SK-N-SH treated with all-trans-retinoic acid at 6 μM for 48 hours (cell line): ENCODE measurements at regions not wholly inside any gene's neighbourhood (a gene's known extent, or its start where the extent isn't known, plus 50 kb on each side); places are given as distances from the start of the nearest gene placed in this dataset.

ENCODE experiments used
- ATAC-seq: fragments of 200-7000 bp; cut with Tn5 transposase; 3 replicates; pipeline ENCODE4 v1.9.1; 2020; ENCODE audit warnings: mild to moderate bottlenecking, moderate library complexity
- CSDC2 ChIP-seq: fragments of 250-450 bp; sonication (Bioruptor Pico); IDR thresholded peaks from 2 replicates; pipeline ENCODE4 v1.5.0; 2020; ENCODE audit warnings: mild to moderate bottlenecking, moderate library complexity
- ESRRG ChIP-seq: fragments of 250-450 bp; sonication (Bioruptor Pico); IDR thresholded peaks from 2 replicates; pipeline ENCODE4 v1.6.1; 2021; ENCODE audit warnings: mild to moderate bottlenecking
- GLIS3 ChIP-seq: fragments of 250-450 bp; sonication (Bioruptor Pico); IDR thresholded peaks from 2 replicates; pipeline ENCODE4 v1.5.0; 2020; ENCODE audit warnings: mild to moderate bottlenecking, moderate library complexity
- ISL1 ChIP-seq: fragments of 250-450 bp; sonication (Bioruptor Pico); IDR thresholded peaks from 2 replicates; pipeline ENCODE4 v2.1.2; 2022; ENCODE audit warnings: mild to moderate bottlenecking, moderate library complexity
- OSR1 ChIP-seq: fragments of 250-450 bp; sonication (Bioruptor Pico); IDR thresholded peaks from 2 replicates; pipeline ENCODE4 v1.8.0; 2022; ENCODE audit warnings: moderate library complexity, mild to moderate bottlenecking, inconsistent platforms
- PPARA ChIP-seq: fragments of 250-450 bp; sonication (Bioruptor Pico); IDR thresholded peaks from 2 replicates; pipeline ENCODE4 v1.5.0; 2020; ENCODE audit warnings: mild to moderate bottlenecking, borderline replicate concordance
- RARB ChIP-seq: fragments of 250-450 bp; sonication (Bioruptor Pico); IDR thresholded peaks from 2 replicates; pipeline ENCODE4 v1.8.0; 2021; ENCODE audit warnings: mild to moderate bottlenecking, moderate library complexity
- SNAI2 ChIP-seq: fragments of 250-450 bp; sonication (Bioruptor Pico); IDR thresholded peaks from 2 replicates; pipeline ENCODE4 v1.5.0; 2020; ENCODE audit warnings: mild to moderate bottlenecking, moderate library complexity
- ZC3H10 ChIP-seq: fragments of 250-450 bp; sonication (Bioruptor Pico); IDR thresholded peaks from 2 replicates; pipeline ENCODE4 v1.5.1; 2021; ENCODE audit warnings: mild to moderate bottlenecking, moderate library complexity
- ZFP3 ChIP-seq: fragments of 250-450 bp; sonication (Bioruptor Pico); IDR thresholded peaks from 2 replicates; pipeline ENCODE4 v1.5.0; 2020; ENCODE audit warnings: mild to moderate bottlenecking, moderate library complexity
- ZNF565 ChIP-seq: fragments of 450-650 bp; formaldehyde crosslinking; conservative IDR thresholded peaks from 2 replicates; pipeline ENCODE4 v1.5.0; 2020; ENCODE audit warnings: low read depth, mild to moderate bottlenecking, moderate library complexity
- ZNF8 ChIP-seq: fragments of 450-650 bp; formaldehyde crosslinking; IDR thresholded peaks from 2 replicates; pipeline ENCODE4 v1.5.0; 2020; ENCODE audit warnings: mild to moderate bottlenecking, moderate library complexity
- TF ChIP-seq, protein P1 (sequence below): fragments of 250-450 bp; sonication (Bioruptor Pico); IDR thresholded peaks from 2 replicates; pipeline ENCODE4 v1.5.0; 2020; ENCODE audit warnings: mild to moderate bottlenecking, moderate library complexity
- TF ChIP-seq, protein P2 (sequence below): fragments of 250-450 bp; sonication (Bioruptor Pico); IDR thresholded peaks from 2 replicates; pipeline ENCODE4 v1.8.0; 2020; ENCODE audit warnings: mild to moderate bottlenecking, moderate library complexity, borderline replicate concordance
- TF ChIP-seq, protein P3 (sequence below): fragments of 250-450 bp; sonication (Bioruptor Pico); IDR thresholded peaks from 2 replicates; pipeline ENCODE4 v1.8.0; 2021; ENCODE audit warnings: low read depth, mild to moderate bottlenecking, moderate library complexity, borderline replicate concordance
- TF ChIP-seq, protein P4 (sequence below): fragments of 250-450 bp; sonication (Bioruptor Pico); IDR thresholded peaks from 2 replicates; pipeline ENCODE4 v1.5.1; 2020; ENCODE audit warnings: low read depth, mild to moderate bottlenecking, moderate library complexity

DNA sequence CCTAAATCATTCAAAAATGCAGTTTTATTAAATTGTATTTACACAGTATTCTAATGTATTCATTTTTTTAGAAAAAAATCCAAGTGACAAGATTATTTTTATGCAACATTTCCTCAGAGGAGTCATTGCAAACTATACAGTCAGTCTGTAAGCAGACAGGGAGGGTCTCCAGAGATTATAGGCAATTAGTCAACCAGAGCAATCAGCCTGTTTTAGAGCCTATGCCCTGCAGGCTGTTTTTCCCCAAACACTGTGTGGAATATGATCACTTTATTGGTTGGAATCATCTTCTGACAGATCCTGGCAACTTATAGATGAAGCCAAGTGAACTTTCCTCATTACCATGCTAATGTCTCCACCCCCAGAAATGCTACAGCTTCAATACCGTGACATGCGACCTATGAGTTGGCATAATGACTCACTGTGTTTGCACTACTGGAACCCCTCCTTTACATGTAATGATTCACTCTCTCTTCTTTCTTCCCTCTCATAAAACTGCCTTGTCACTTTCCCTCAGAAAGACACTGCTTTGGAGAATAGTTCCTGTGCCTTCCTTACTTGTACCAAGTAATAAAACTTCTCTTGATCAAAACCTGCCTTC, 577.7 kb upstream of the FTMT start:
- TF ChIP-seq, protein P1, sequence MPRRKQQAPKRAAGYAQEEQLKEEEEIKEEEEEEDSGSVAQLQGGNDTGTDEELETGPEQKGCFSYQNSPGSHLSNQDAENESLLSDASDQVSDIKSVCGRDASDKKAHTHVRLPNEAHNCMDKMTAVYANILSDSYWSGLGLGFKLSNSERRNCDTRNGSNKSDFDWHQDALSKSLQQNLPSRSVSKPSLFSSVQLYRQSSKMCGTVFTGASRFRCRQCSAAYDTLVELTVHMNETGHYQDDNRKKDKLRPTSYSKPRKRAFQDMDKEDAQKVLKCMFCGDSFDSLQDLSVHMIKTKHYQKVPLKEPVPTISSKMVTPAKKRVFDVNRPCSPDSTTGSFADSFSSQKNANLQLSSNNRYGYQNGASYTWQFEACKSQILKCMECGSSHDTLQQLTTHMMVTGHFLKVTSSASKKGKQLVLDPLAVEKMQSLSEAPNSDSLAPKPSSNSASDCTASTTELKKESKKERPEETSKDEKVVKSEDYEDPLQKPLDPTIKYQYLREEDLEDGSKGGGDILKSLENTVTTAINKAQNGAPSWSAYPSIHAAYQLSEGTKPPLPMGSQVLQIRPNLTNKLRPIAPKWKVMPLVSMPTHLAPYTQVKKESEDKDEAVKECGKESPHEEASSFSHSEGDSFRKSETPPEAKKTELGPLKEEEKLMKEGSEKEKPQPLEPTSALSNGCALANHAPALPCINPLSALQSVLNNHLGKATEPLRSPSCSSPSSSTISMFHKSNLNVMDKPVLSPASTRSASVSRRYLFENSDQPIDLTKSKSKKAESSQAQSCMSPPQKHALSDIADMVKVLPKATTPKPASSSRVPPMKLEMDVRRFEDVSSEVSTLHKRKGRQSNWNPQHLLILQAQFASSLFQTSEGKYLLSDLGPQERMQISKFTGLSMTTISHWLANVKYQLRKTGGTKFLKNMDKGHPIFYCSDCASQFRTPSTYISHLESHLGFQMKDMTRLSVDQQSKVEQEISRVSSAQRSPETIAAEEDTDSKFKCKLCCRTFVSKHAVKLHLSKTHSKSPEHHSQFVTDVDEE (CRISPR knock-in tag) = no peak
- TF ChIP-seq, protein P2, sequence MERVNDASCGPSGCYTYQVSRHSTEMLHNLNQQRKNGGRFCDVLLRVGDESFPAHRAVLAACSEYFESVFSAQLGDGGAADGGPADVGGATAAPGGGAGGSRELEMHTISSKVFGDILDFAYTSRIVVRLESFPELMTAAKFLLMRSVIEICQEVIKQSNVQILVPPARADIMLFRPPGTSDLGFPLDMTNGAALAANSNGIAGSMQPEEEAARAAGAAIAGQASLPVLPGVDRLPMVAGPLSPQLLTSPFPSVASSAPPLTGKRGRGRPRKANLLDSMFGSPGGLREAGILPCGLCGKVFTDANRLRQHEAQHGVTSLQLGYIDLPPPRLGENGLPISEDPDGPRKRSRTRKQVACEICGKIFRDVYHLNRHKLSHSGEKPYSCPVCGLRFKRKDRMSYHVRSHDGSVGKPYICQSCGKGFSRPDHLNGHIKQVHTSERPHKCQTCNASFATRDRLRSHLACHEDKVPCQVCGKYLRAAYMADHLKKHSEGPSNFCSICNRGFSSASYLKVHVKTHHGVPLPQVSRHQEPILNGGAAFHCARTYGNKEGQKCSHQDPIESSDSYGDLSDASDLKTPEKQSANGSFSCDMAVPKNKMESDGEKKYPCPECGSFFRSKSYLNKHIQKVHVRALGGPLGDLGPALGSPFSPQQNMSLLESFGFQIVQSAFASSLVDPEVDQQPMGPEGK (CRISPR knock-in tag) = no peak
- no peak for TF ChIP-seq RARB
- no peak for TF ChIP-seq ZC3H10
- TF ChIP-seq PPARA (CRISPR knock-in tag) = no peak
- TF ChIP-seq ZNF8 (CRISPR knock-in tag) = no peak
- no peak for TF ChIP-seq ZFP3 (CRISPR knock-in tag)
- TF ChIP-seq, protein P3, sequence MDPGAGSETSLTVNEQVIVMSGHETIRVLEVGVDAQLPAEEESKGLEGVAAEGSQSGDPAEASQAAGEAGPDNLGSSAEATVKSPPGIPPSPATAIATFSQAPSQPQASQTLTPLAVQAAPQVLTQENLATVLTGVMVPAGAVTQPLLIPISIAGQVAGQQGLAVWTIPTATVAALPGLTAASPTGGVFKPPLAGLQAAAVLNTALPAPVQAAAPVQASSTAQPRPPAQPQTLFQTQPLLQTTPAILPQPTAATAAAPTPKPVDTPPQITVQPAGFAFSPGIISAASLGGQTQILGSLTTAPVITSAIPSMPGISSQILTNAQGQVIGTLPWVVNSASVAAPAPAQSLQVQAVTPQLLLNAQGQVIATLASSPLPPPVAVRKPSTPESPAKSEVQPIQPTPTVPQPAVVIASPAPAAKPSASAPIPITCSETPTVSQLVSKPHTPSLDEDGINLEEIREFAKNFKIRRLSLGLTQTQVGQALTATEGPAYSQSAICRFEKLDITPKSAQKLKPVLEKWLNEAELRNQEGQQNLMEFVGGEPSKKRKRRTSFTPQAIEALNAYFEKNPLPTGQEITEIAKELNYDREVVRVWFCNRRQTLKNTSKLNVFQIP (CRISPR knock-in tag) = no peak
- TF ChIP-seq GLIS3 = no peak
- TF ChIP-seq, protein P4, sequence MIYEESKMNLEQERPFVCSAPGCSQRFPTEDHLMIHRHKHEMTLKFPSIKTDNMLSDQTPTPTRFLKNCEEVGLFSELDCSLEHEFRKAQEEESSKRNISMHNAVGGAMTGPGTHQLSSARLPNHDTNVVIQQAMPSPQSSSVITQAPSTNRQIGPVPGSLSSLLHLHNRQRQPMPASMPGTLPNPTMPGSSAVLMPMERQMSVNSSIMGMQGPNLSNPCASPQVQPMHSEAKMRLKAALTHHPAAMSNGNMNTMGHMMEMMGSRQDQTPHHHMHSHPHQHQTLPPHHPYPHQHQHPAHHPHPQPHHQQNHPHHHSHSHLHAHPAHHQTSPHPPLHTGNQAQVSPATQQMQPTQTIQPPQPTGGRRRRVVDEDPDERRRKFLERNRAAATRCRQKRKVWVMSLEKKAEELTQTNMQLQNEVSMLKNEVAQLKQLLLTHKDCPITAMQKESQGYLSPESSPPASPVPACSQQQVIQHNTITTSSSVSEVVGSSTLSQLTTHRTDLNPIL (CRISPR knock-in tag) = no peak
- no peak for TF ChIP-seq ISL1 (CRISPR knock-in tag)
- TF ChIP-seq ESRRG (CRISPR knock-in tag) = no peak
- no peak for TF ChIP-seq CSDC2 (CRISPR knock-in tag)

DNA sequence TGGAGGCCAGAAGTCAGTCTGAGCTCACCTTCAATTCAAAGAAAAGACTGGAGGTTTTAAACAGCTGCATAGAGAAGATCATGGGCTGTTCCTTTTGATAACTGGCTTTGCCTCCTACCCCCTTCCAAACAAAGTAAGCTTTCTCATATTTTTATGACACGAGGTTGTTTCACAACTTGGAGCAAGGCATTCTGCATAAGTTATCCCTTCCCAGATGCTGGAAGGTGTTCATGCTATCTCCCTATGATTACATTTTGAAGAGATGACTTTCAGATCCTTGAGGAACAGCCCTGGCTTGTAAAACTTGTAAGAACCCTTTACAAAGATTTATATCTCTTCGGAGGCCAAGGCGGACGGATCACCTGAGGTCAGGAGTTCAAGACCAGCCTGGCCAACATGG, 571.9 kb upstream of the FTMT start:
- TF ChIP-seq, protein P2 (CRISPR knock-in tag) = no peak
- TF ChIP-seq, protein P1 (CRISPR knock-in tag) = no peak
- no peak for ATAC-seq

More for the DNA sequence above, 577.7 kb upstream of the FTMT start:
- peak; percentile 92 for ATAC-seq

DNA sequence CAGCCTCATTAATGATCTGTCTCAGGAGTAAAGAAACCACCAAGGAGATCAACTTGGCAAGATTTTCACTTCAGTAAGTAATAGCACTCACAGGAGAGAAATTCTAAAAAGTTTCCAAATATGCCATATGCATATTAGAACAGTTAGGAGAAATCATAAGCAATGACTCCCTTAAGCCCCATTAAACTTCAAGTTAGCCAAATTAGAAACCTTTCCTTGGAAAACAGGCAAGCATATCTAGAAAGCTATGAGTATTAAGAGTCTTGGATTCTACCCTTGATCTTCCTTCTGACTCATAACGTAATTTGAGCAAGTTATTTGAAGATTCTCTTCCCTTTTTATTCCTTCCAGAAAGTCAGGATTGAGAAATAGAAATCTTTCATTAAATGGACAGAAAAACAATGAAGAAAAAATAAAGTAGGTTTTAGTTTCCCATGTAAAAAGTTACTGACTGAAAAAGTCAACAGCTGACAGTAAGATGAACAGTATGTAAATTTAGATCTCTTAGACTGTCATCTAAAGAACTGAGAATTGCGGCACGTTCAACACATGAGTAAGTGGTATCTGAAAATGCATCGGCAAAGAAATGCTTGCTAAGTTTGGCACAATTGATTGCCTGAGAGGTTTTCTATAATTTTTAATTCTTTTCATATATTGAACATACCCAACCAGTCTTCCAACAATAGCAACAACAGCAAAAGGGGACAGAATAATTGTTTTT, 565.7 kb upstream of the FTMT start:
- no peak for ATAC-seq
- TF ChIP-seq SNAI2 (CRISPR knock-in tag) (no peak), ZFP3 (CRISPR knock-in tag) (no peak), ZC3H10 (no peak), GLIS3 (no peak), OSR1 (CRISPR knock-in tag) (no peak), ISL1 (CRISPR knock-in tag) (no peak), ESRRG (CRISPR knock-in tag) (no peak), ZNF565 (no peak)
- TF ChIP-seq, protein P2 (CRISPR knock-in tag) = no peak
- TF ChIP-seq, protein P1 (CRISPR knock-in tag) = no peak
